Panc1 (cell line): ENCODE measurements at regions not wholly inside any gene's neighbourhood (a gene's known extent, or its start where the extent isn't known, plus 50 kb on each side); places are given as distances from the start of the nearest gene placed in this dataset.

Experiments used
- ATAC-seq: fragments of 200-7000 bp; cut with Tn5 transposase; 2 replicates; pipeline ENCODE4 v1.9.1; 2020; ENCODE audit warnings: mild to moderate bottlenecking, moderate library complexity
- BruUV-seq: library from RNA; stranded (reverse); fragments of 400-500 nt; replicated peaks from 2 replicates; lab custom pipeline; 2021; lab: Mats Ljungman, UMichigan
- CTCF ChIA-PET: fragments of 300-600 bp; sonication (Branson Sonifier 250); formaldehyde crosslinking; loops from one replicate; lab custom pipeline; 2022; ENCODE audit warnings: antibody characterized with exemption; lab: Charles Lee
- POLR2A ChIA-PET: fragments of 300-600 bp; sonication (Branson Sonifier 250); formaldehyde crosslinking; loops from one replicate; lab custom pipeline; 2022; ENCODE audit warnings: antibody characterized with exemption; lab: Charles Lee
- DNase-seq: peaks from one replicate; pipeline ENCODE4 v3.0.0-alpha.2; 2010; ENCODE audit warnings: low read depth, low spot score
- H3K27ac ChIP-seq: 2 replicates; pipeline ENCODE4 v1.5.1; 2011; ENCODE audit warnings: mild to moderate bottlenecking, low read length, inconsistent platforms
- H3K27me3 ChIP-seq: fragments of 200-500 bp; sonication (Bioruptor generic); 2 replicates; pipeline ENCODE4 v1.6.0; 2014; ENCODE audit warnings: low read length, inconsistent platforms; ENCODE audit not compliant: control insufficient read depth, insufficient read depth
- H3K36me3 ChIP-seq: fragments of 200-500 bp; sonication (Bioruptor generic); 2 replicates; pipeline ENCODE4 v1.5.1; 2014; ENCODE audit warnings: inconsistent platforms, mild to moderate bottlenecking, low read length, moderate library complexity; ENCODE audit not compliant: control insufficient read depth, insufficient read depth
- H3K4me1 ChIP-seq: 2 replicates; pipeline ENCODE4 v1.5.1; 2011; ENCODE audit warnings: inconsistent platforms, mild to moderate bottlenecking, low read length, moderate library complexity; ENCODE audit not compliant: control insufficient read depth, insufficient read depth
- H3K4me3 ChIP-seq, 2 experiments: 2 replicates each; pipeline ENCODE4 v1.5.1; 2011 to 2012; ENCODE audit warnings: low read depth in 2 of 2, low read length in 2 of 2, mild to moderate bottlenecking in 2 of 2, inconsistent platforms in 1 of 2, moderate library complexity in 1 of 2
- H3K9me3 ChIP-seq: fragments of 200-500 bp; sonication (Bioruptor generic); 2 replicates; pipeline ENCODE4 v1.5.1; 2014; ENCODE audit warnings: low read depth, mild to moderate bottlenecking, inconsistent platforms, low read length, moderate library complexity; ENCODE audit not compliant: control insufficient read depth, insufficient read depth
- POLR2AphosphoS5 ChIP-seq: IDR thresholded peaks from 2 replicates; pipeline ENCODE4 v1.6.1; 2012; ENCODE audit warnings: mild to moderate bottlenecking, low read depth, low read length, moderate library complexity
- SIN3A ChIP-seq: IDR thresholded peaks from 2 replicates; pipeline ENCODE4 v1.6.1; 2012; ENCODE audit warnings: low read depth, mild to moderate bottlenecking, low read length, moderate library complexity, borderline replicate concordance; ENCODE audit not compliant: insufficient read depth
- TCF7L2 ChIP-seq: IDR thresholded peaks from 2 replicates; pipeline ENCODE4 v1.6.1; 2011; ENCODE audit warnings: mild to moderate bottlenecking, low read depth, low read length, inconsistent platforms
- in situ Hi-C: cut with HindIII; loops from 2 replicates; pipeline ENCODE4 v1.10.0; 2016; ENCODE audit warnings: low sequenced_read_pairs, low pct_unique_long_range_greater_than_20kb
- intact Hi-C: fragments of 100-400 bp; cut with micrococcal nuclease; formaldehyde crosslinking; loops from one replicate; pipeline ENCODE4 v1.10.0; 2022; ENCODE audit not compliant: unreplicated experiment
- TF ChIP-seq, protein P1 (sequence below), 2 experiments: IDR thresholded peaks; 2 replicates each; pipeline ENCODE4 v1.6.1; 2011 to 2012; ENCODE audit warnings: low read depth in 2 of 2, control low read depth in 1 of 2, low read length in 1 of 2, mild to moderate bottlenecking in 1 of 2, moderate library complexity in 1 of 2; ENCODE audit not compliant: insufficient read depth in 1 of 2
- TF ChIP-seq, protein P2 (sequence below): fragments of 450-650 bp; IDR thresholded peaks from 2 replicates; pipeline ENCODE4 v1.5.1; 2017; ENCODE audit warnings: mild to moderate bottlenecking

DNA sequence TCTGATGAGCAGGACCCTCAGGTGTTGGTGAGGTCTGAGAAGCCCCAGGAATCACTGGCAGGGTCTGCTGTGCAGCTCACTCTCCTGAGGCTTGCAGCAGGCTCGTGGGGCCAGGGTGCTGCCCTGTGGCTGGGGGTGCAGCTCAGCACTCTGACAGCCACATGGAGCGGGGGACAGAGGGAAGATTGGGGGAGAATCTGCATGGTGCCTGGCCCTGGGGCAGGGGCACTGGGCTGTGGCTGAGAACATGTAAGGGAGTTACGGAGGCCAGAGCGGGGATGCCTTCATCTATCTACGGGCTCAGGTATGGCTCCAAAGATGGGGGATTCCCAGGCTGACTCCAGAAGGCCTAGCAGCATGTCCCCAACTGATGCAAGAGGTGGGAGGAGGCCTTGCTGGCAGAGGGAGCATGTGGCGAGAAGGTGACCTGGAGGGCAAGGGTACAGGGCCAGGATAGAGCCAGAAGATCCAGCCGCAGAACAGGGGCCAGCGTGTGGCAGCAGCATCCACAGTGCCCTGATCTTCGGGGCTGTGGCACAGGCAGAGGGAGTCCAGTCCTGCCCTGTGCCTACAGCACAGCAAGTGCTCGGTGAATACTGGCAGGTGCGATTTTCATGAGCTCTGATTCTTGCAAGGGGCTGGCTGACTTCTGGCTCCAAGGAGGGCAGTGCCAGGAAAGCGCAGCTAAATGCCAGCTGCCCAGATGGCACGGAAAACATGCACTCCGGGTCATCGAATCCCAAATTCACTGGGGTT lies 184.7 kb downstream of the CTTN start:
- TF ChIP-seq TCF7L2 (no peak), POLR2AphosphoS5 (no peak), SIN3A (no peak)
- TF ChIP-seq, protein P1, sequence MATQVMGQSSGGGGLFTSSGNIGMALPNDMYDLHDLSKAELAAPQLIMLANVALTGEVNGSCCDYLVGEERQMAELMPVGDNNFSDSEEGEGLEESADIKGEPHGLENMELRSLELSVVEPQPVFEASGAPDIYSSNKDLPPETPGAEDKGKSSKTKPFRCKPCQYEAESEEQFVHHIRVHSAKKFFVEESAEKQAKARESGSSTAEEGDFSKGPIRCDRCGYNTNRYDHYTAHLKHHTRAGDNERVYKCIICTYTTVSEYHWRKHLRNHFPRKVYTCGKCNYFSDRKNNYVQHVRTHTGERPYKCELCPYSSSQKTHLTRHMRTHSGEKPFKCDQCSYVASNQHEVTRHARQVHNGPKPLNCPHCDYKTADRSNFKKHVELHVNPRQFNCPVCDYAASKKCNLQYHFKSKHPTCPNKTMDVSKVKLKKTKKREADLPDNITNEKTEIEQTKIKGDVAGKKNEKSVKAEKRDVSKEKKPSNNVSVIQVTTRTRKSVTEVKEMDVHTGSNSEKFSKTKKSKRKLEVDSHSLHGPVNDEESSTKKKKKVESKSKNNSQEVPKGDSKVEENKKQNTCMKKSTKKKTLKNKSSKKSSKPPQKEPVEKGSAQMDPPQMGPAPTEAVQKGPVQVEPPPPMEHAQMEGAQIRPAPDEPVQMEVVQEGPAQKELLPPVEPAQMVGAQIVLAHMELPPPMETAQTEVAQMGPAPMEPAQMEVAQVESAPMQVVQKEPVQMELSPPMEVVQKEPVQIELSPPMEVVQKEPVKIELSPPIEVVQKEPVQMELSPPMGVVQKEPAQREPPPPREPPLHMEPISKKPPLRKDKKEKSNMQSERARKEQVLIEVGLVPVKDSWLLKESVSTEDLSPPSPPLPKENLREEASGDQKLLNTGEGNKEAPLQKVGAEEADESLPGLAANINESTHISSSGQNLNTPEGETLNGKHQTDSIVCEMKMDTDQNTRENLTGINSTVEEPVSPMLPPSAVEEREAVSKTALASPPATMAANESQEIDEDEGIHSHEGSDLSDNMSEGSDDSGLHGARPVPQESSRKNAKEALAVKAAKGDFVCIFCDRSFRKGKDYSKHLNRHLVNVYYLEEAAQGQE (IDR thresholded peaks at IDR 0.05; ENCODE audit: insufficient read depth in 1 of 2, low read depth in 2 of 2, low read length in 1 of 2): no peak
- TF ChIP-seq, protein P2, sequence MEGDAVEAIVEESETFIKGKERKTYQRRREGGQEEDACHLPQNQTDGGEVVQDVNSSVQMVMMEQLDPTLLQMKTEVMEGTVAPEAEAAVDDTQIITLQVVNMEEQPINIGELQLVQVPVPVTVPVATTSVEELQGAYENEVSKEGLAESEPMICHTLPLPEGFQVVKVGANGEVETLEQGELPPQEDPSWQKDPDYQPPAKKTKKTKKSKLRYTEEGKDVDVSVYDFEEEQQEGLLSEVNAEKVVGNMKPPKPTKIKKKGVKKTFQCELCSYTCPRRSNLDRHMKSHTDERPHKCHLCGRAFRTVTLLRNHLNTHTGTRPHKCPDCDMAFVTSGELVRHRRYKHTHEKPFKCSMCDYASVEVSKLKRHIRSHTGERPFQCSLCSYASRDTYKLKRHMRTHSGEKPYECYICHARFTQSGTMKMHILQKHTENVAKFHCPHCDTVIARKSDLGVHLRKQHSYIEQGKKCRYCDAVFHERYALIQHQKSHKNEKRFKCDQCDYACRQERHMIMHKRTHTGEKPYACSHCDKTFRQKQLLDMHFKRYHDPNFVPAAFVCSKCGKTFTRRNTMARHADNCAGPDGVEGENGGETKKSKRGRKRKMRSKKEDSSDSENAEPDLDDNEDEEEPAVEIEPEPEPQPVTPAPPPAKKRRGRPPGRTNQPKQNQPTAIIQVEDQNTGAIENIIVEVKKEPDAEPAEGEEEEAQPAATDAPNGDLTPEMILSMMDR: no peak
- Histone ChIP-seq H3K9me3 (no peaks in the 10 kb centered on the region), H3K36me3 (no peaks in the 10 kb centered on the region), H3K4me1 (no peaks in the 10 kb centered on the region), H3K4me3 (no peak overlapping the region), H3K27me3 (no peaks in the 10 kb centered on the region), H3K27ac (no peak overlapping the region)
- intact Hi-C loops (no loop called here), in situ Hi-C loops (no loop called here)
- no TSS peak for BruUV-seq
- POLR2A ChIA-PET: no interaction called here
- no peak for DNase-seq
- CTCF ChIA-PET: no interaction called here
- peak; percentile 63; the same call in 1 of the 2 replicates for ATAC-seq

DNA sequence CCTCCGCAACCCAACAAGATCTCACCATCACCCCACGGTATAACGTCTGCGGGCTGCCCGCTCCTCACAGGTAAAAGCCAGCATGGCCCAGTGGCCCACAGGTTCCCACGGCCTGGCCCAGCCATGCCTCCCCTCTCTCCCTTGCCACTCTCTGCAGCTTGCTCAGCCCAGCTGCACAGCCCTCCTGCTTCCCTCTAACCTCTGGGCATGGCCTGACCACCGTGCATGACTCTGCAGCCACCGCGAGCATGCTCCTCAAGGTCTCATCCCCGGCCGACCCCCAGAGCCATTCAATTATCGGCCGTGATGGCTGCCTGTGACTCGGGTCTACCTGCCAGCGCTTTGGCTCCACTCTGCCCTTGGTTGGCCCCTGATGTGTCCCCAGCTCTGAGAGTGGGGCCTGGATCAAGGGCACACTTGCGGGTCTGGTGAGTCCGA lies 185.5 kb downstream of the CTTN start:
- TF ChIP-seq, protein P2: no peak
- no peak for TF ChIP-seq TCF7L2
- TF ChIP-seq, protein P1 (IDR thresholded peaks at IDR 0.05; ENCODE audit: insufficient read depth in 1 of 2, low read depth in 2 of 2, low read length in 1 of 2): no peak
- TF ChIP-seq POLR2AphosphoS5: no peak
- TF ChIP-seq SIN3A: no peak
- ATAC-seq (no peak), DNase-seq (no peak)
- in situ Hi-C loops: no loop called here
- Histone ChIP-seq H3K4me3 (no peak overlapping the region), H3K4me1 (no peaks in the 10 kb centered on the region), H3K27me3 (no peaks in the 10 kb centered on the region), H3K27ac (no peak overlapping the region), H3K9me3 (no peaks in the 10 kb centered on the region), H3K36me3 (no peaks in the 10 kb centered on the region)
- no TSS peak for BruUV-seq
- ChIA-PET POLR2A (no interaction called here), CTCF (no interaction called here)
- intact Hi-C loops: no loop called here
